Neural progenitor cell (in vitro differentiated cells): ENCODE measurements at regions not wholly inside any gene's neighbourhood (a gene's known extent, or its start where the extent isn't known, plus 50 kb on each side); places are given as distances from the start of the nearest gene placed in this dataset.

Experiments used
- DNase-seq: peaks from one replicate; pipeline ENCODE4 v3.0.0-alpha.2; 2016; ENCODE audit warnings: low spot score
- H2AFZ ChIP-seq: fragments of 200-600 bp; sonication (generic); replicated peaks from 2 replicates; pipeline ENCODE4 v1.6.1; 2016; ENCODE audit warnings: antibody characterized with exemption
- H3F3A ChIP-seq: fragments of 200-600 bp; sonication (generic); 2 replicates; pipeline ENCODE4 v1.6.1; 2016; ENCODE audit warnings: antibody characterized with exemption, low read depth
- H3K27ac ChIP-seq: fragments of 200-600 bp; sonication (generic); 2 replicates; pipeline ENCODE4 v1.5.1; 2016; ENCODE audit warnings: mild to moderate bottlenecking
- H3K27me3 ChIP-seq: fragments of 200-600 bp; sonication (generic); 2 replicates; pipeline ENCODE4 v1.6.1; 2016; ENCODE audit warnings: mild to moderate bottlenecking, moderate library complexity
- H3K36me3 ChIP-seq: fragments of 200-600 bp; sonication (generic); 2 replicates; pipeline ENCODE4 v1.5.1; 2016
- H3K4me1 ChIP-seq: fragments of 200-600 bp; sonication (generic); 2 replicates; pipeline ENCODE4 v1.6.1; 2016; ENCODE audit warnings: mixed run types
- H3K4me2 ChIP-seq: fragments of 200-600 bp; sonication (generic); 2 replicates; pipeline ENCODE4 v1.6.1; 2016
- H3K4me3 ChIP-seq: fragments of 200-600 bp; sonication (generic); 2 replicates; pipeline ENCODE4 v1.5.1; 2016
- H3K79me2 ChIP-seq: fragments of 200-600 bp; sonication (generic); 2 replicates; pipeline ENCODE4 v1.6.1; 2016; ENCODE audit warnings: low read depth
- H3K9ac ChIP-seq: fragments of 200-600 bp; sonication (generic); 2 replicates; pipeline ENCODE4 v1.6.1; 2016
- H3K9me3 ChIP-seq: fragments of 200-600 bp; sonication (generic); 2 replicates; pipeline ENCODE4 v1.5.1; 2016; ENCODE audit warnings: low read depth
- H4K20me1 ChIP-seq: fragments of 200-600 bp; sonication (generic); 2 replicates; pipeline ENCODE4 v1.6.1; 2016; ENCODE audit warnings: low read depth
- H3K27ac Mint-ChIP-seq: 3 replicates; pipeline ENCODE4 v1.8.0; 2021; ENCODE audit warnings: mixed read lengths
- H3K27me3 Mint-ChIP-seq: 2 replicates; pipeline ENCODE4 v1.8.0; 2022; ENCODE audit warnings: low read depth, mild to moderate bottlenecking, inconsistent platforms, moderate library complexity, mixed read lengths; ENCODE audit not compliant: insufficient read depth
- H3K36me3 Mint-ChIP-seq: 3 replicates; pipeline ENCODE4 v1.8.0; 2021; ENCODE audit warnings: mixed read lengths
- H3K4me1 Mint-ChIP-seq: 3 replicates; pipeline ENCODE4 v1.8.0; 2021; ENCODE audit warnings: mixed read lengths
- H3K4me3 Mint-ChIP-seq: 3 replicates; pipeline ENCODE4 v1.8.0; 2021; ENCODE audit warnings: mild to moderate bottlenecking, moderate library complexity, mixed read lengths
- H3K9me3 Mint-ChIP-seq: 3 replicates; pipeline ENCODE4 v1.8.0; 2020; ENCODE audit warnings: mixed read lengths
- EZH2 ChIP-seq: fragments of 200-600 bp; sonication (generic); IDR thresholded peaks from 2 replicates; pipeline ENCODE4 v1.6.1; 2017; ENCODE audit warnings: antibody characterized with exemption, mild to moderate bottlenecking, moderate library complexity
- EZH2phosphoT487 ChIP-seq: fragments of 200-600 bp; sonication (generic); IDR thresholded peaks from 2 replicates; pipeline ENCODE4 v1.6.1; 2017; ENCODE audit warnings: antibody characterized with exemption
- TF ChIP-seq, protein P1 (sequence below): fragments of 200-600 bp; sonication (generic); IDR thresholded peaks from 2 replicates; pipeline ENCODE4 v1.5.1; 2017; ENCODE audit warnings: antibody characterized with exemption, mild to moderate bottlenecking

DNA sequence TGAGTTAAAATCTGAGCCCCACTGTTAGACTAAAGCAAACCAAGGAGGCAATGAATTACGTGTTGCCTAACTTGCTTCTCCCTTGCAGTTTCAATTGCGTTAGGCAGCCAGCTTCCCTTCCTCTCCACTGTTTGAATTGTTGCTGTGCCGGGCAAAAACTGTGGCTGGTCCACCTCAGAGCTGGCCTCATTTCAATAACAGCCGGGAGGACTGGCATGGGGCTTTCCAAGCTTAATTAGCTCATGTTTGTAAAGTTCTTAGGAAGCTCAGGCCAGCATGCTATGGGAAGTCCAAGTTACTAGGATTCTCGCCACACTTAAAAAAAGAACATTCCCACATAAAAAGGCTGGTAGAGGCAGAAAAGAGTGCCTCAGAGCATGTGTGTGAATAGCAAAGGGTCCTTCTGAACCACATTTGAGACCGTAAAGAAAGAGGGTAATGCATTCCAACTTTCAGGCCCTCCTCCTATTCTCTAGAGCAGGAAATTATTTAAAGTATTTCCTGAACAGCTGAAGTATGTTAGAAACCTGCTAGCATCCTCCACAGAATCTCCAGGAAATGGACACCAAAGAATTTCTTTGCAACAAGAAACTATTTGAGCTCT is 79.0 kb upstream of the SMURF2 start:
- TF ChIP-seq, protein P1, sequence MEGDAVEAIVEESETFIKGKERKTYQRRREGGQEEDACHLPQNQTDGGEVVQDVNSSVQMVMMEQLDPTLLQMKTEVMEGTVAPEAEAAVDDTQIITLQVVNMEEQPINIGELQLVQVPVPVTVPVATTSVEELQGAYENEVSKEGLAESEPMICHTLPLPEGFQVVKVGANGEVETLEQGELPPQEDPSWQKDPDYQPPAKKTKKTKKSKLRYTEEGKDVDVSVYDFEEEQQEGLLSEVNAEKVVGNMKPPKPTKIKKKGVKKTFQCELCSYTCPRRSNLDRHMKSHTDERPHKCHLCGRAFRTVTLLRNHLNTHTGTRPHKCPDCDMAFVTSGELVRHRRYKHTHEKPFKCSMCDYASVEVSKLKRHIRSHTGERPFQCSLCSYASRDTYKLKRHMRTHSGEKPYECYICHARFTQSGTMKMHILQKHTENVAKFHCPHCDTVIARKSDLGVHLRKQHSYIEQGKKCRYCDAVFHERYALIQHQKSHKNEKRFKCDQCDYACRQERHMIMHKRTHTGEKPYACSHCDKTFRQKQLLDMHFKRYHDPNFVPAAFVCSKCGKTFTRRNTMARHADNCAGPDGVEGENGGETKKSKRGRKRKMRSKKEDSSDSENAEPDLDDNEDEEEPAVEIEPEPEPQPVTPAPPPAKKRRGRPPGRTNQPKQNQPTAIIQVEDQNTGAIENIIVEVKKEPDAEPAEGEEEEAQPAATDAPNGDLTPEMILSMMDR: no peak
- TF ChIP-seq EZH2phosphoT487 (no peak), EZH2 (no peak)
- peak overlapping the region; percentile 69 for H3K27ac Mint-ChIP-seq
- Histone ChIP-seq H3K9ac (no peak overlapping the region), H3K79me2 (no peaks in the 10 kb centered on the region), H3K27me3 (no peaks in the 10 kb centered on the region), H3K9me3 (no peaks in the 10 kb centered on the region), H3K4me2 (no peak overlapping the region), H3K27ac (no peak overlapping the region), H2AFZ (no peak overlapping the region), H4K20me1 (no peaks in the 10 kb centered on the region), H3F3A (no peaks in the 10 kb centered on the region), H3K4me3 (no peak overlapping the region), H3K4me1 (peaks cover 3% of the 10 kb centered on the region), H3K36me3 (no peaks in the 10 kb centered on the region)
- no peak overlapping the region for H3K4me3 Mint-ChIP-seq
- DNase-seq: no peak
- H3K4me1 Mint-ChIP-seq: peaks cover 16% of the 10 kb centered on the region
- H3K36me3 Mint-ChIP-seq: no peaks in the 10 kb centered on the region
- no peaks in the 10 kb centered on the region for H3K9me3 Mint-ChIP-seq
- no peaks in the 10 kb centered on the region for H3K27me3 Mint-ChIP-seq

- peaks cover 7% of the 10 kb centered on the region for H3K27me3 Mint-ChIP-seq
- Histone ChIP-seq H3F3A (no peaks in the 10 kb centered on the region), H3K9me3 (no peaks in the 10 kb centered on the region), H3K4me2 (no peak overlapping the region), H3K36me3 (no peaks in the 10 kb centered on the region), H3K4me1 (peaks cover 3% of the 10 kb centered on the region), H2AFZ (peak overlapping the region; percentile 48), H4K20me1 (no peaks in the 10 kb centered on the region), H3K9ac (no peak overlapping the region), H3K27ac (no peak overlapping the region), H3K79me2 (no peaks in the 10 kb centered on the region), H3K27me3 (no peaks in the 10 kb centered on the region), H3K4me3 (no peak overlapping the region)
- H3K27ac Mint-ChIP-seq: no peak overlapping the region
- TF ChIP-seq, protein P1: no peak
- TF ChIP-seq EZH2 (no peak), EZH2phosphoT487 (no peak)
- H3K4me1 Mint-ChIP-seq: peaks cover 16% of the 10 kb centered on the region
- H3K4me3 Mint-ChIP-seq: no peak overlapping the region
- DNase-seq: peak; percentile 20
- H3K9me3 Mint-ChIP-seq: no peaks in the 10 kb centered on the region
- no peaks in the 10 kb centered on the region for H3K36me3 Mint-ChIP-seq
These were observed 77.4 kb upstream of the SMURF2 start for GRCh38 chr17:64739316-64740058.

- H3K4me3 Mint-ChIP-seq: no peak overlapping the region
- Histone ChIP-seq H3K4me2 (no peak overlapping the region), H3K36me3 (no peaks in the 10 kb centered on the region), H3K79me2 (no peaks in the 10 kb centered on the region), H3K27ac (no peak overlapping the region), H4K20me1 (no peaks in the 10 kb centered on the region), H3K9ac (no peak overlapping the region), H3F3A (no peaks in the 10 kb centered on the region), H3K9me3 (no peaks in the 10 kb centered on the region), H3K4me3 (no peak overlapping the region), H3K4me1 (peaks cover under 1% of the 10 kb centered on the region), H3K27me3 (no peaks in the 10 kb centered on the region), H2AFZ (no peak overlapping the region)
- peak; percentile 9 for DNase-seq
- no peak overlapping the region for H3K27ac Mint-ChIP-seq
- H3K27me3 Mint-ChIP-seq: peaks cover 9% of the 10 kb centered on the region
- H3K4me1 Mint-ChIP-seq: peaks cover 14% of the 10 kb centered on the region
- TF ChIP-seq EZH2: no peak
- TF ChIP-seq, protein P1: peak; percentile 51
- H3K36me3 Mint-ChIP-seq: no peaks in the 10 kb centered on the region
- no peaks in the 10 kb centered on the region for H3K9me3 Mint-ChIP-seq
These were observed 74.8 kb upstream of the SMURF2 start for GRCh38 chr17:64736804-64737492.
